Bone marrow (tissue), 2 donors: ENCODE measurements at regions not wholly inside any gene's neighbourhood (a gene's known extent, or its start where the extent isn't known, plus 50 kb on each side); places are given as distances from the start of the nearest gene placed in this dataset.

Experiments used
- DNase-seq, 2 donors: peaks; one replicate each; lab custom pipeline; 2025; lab: John Stamatoyannopoulos, UW

- DNase-seq: no peak
These were observed 356.4 kb upstream of the ACTBL2 start for GRCh38 chr5:57839025-57839424.

- no peak for DNase-seq
These were observed 354.3 kb upstream of the ACTBL2 start for GRCh38 chr5:57836921-57837320.

- no peak for DNase-seq
These were observed 353.7 kb upstream of the ACTBL2 start for GRCh38 chr5:57836331-57836730.

GRCh38 chr5:57834829-57835608, 352.4 kb upstream of the ACTBL2 start:
- DNase-seq: no peak

- no peak for DNase-seq
These were observed 350.9 kb upstream of the ACTBL2 start for GRCh38 chr5:57833489-57833888.

GRCh38 chr5:57832875-57833274, 350.3 kb upstream of the ACTBL2 start:
- no peak for DNase-seq

- DNase-seq: no peak
These were observed 349.3 kb upstream of the ACTBL2 start for GRCh38 chr5:57831932-57832331.

GRCh38 chr5:57831090-57831489, 348.5 kb upstream of the ACTBL2 start:
- DNase-seq: no peak

- DNase-seq: no peak
These were observed 345.6 kb upstream of the ACTBL2 start for GRCh38 chr5:57828221-57828620.

- DNase-seq: no peak
These were observed 342.5 kb upstream of the ACTBL2 start for GRCh38 chr5:57825031-57825686.

GRCh38 chr5:57824623-57825022, 342.0 kb upstream of the ACTBL2 start:
- no peak for DNase-seq

GRCh38 chr5:57824047-57824446, 341.4 kb upstream of the ACTBL2 start:
- no peak for DNase-seq

GRCh38 chr5:57822651-57823050, 340.0 kb upstream of the ACTBL2 start:
- DNase-seq: no peak

GRCh38 chr5:57818397-57818796, 335.8 kb upstream of the ACTBL2 start:
- no peak for DNase-seq

GRCh38 chr5:57817924-57818323, 335.3 kb upstream of the ACTBL2 start:
- DNase-seq: no peak

GRCh38 chr5:57817001-57817453, 334.4 kb upstream of the ACTBL2 start:
- DNase-seq: no peak

- no peak for DNase-seq
These were observed 333.5 kb upstream of the ACTBL2 start for GRCh38 chr5:57816108-57816507.

- no peak for DNase-seq
These were observed 323.1 kb upstream of the ACTBL2 start for GRCh38 chr5:57805732-57806131.

- no peak for DNase-seq
These were observed 322.6 kb upstream of the ACTBL2 start for GRCh38 chr5:57805170-57805569.

GRCh38 chr5:57804505-57804904, 321.9 kb upstream of the ACTBL2 start:
- no peak for DNase-seq

- no peak for DNase-seq
These were observed 321.4 kb upstream of the ACTBL2 start for GRCh38 chr5:57804007-57804444.

- DNase-seq: no peak
These were observed 319.5 kb upstream of the ACTBL2 start for GRCh38 chr5:57802131-57802530.

GRCh38 chr5:57795203-57795602, 312.6 kb upstream of the ACTBL2 start:
- DNase-seq: no peak

- no peak for DNase-seq
These were observed 309.3 kb upstream of the ACTBL2 start for GRCh38 chr5:57791875-57792274.
